Fibroblast of lung (primary cell): ENCODE measurements at regions not wholly inside any gene's neighbourhood (a gene's known extent, or its start where the extent isn't known, plus 50 kb on each side); places are given as distances from the start of the nearest gene placed in this dataset.

Source experiments
- CTCF ChIP-seq, 2 donors: IDR thresholded peaks in 1 of 2; conservative IDR thresholded peaks in 1 of 2; 1 replicate in 1 of 2; 2 replicates in 1 of 2; pipeline ENCODE4 v1.5.1; 2011 to 2012; ENCODE audit warnings: low read length in 2 of 2, control low read depth in 1 of 2, inconsistent platforms in 1 of 2, low read depth in 1 of 2, mild to moderate bottlenecking in 1 of 2
- EZH2 ChIP-seq: IDR thresholded peaks from 2 replicates; pipeline ENCODE4 v1.5.1; 2012; ENCODE audit warnings: low read length, control low read depth, mild to moderate bottlenecking; ENCODE audit errors: missing control alignments

- TF ChIP-seq CTCF (conservative IDR thresholded peaks at IDR 0.05 in 1 of 2, IDR thresholded peaks at IDR 0.05 in 1 of 2; ENCODE audit: low read depth in 1 of 2, low read length in 2 of 2), result no peak
- TF ChIP-seq EZH2, result no peak
These were observed 411.3 kb downstream of the INSC start for GRCh38 chr11:15526032-15526431.
